Spleen (tissue), 11 donors: ENCODE measurements at regions not wholly inside any gene's neighbourhood (a gene's known extent, or its start where the extent isn't known, plus 50 kb on each side); places are given as distances from the start of the nearest gene placed in this dataset.

Experiments used
- DNase-seq: peaks from one replicate; pipeline ENCODE4 v3.0.0-alpha.2; 2020
- H3K27ac ChIP-seq, 8 donors: fragments of 200-600 bp; sonication (generic) in 7 of 8; 1 replicate in 4 of 8; 2 replicates in 4 of 8; pipeline versions ENCODE4 v1.5.0 to v1.8.0; 2016 to 2021; ENCODE audit warnings: inconsistent platforms in 4 of 8, mild to moderate bottlenecking in 4 of 8, moderate library complexity in 1 of 8
- H3K27me3 ChIP-seq, 7 donors: fragments of 200-600 bp; sonication (generic) in 6 of 7; replicated peaks in 1 of 7; 1 replicate in 4 of 7; 2 replicates in 3 of 7; pipeline versions ENCODE4 v1.5.0 to v1.8.0; 2016 to 2021; ENCODE audit warnings: inconsistent platforms in 3 of 7, mild to moderate bottlenecking in 1 of 7
- H3K36me3 ChIP-seq, 6 donors: fragments of 200-600 bp; sonication (generic) in 5 of 6; 1 replicate in 4 of 6; 2 replicates in 2 of 6; pipeline versions ENCODE4 v1.5.0 to v1.8.0; 2016 to 2021; ENCODE audit warnings: inconsistent platforms in 2 of 6
- H3K4me1 ChIP-seq, 6 donors: fragments of 200-600 bp; sonication (generic) in 5 of 6; 1 replicate in 3 of 6; 2 replicates in 3 of 6; pipeline versions ENCODE4 v1.5.0 to v1.8.0; 2016 to 2021; ENCODE audit warnings: inconsistent platforms in 3 of 6
- H3K4me3 ChIP-seq, 8 donors: fragments of 200-600 bp; sonication (generic) in 7 of 8; 1 replicate in 4 of 8; 2 replicates in 4 of 8; pipeline versions ENCODE4 v1.5.0 to v1.8.0; 2016 to 2021; ENCODE audit warnings: inconsistent platforms in 4 of 8, mild to moderate bottlenecking in 4 of 8, moderate library complexity in 2 of 8
- H3K9me3 ChIP-seq, 8 donors: fragments of 200-600 bp; sonication (generic) in 7 of 8; 1 replicate in 4 of 8; 2 replicates in 4 of 8; pipeline versions ENCODE4 v1.5.0 to v1.8.0; 2016 to 2021; ENCODE audit warnings: inconsistent platforms in 4 of 8
- POLR2A ChIP-seq, 3 donors: fragments of 450-650 bp; IDR thresholded peaks; one replicate each; pipeline ENCODE4 v1.5.1; 2017; ENCODE audit warnings: antibody characterized with exemption in 3 of 3, mild to moderate bottlenecking in 1 of 3
- POLR2AphosphoS5 ChIP-seq, 3 donors: sonication (generic); formaldehyde crosslinking; IDR thresholded peaks; one replicate each; pipeline ENCODE4 v1.5.1; 2017; ENCODE audit warnings: antibody characterized with exemption in 3 of 3
- WGBS, 5 donors: extraction: QIAGEN DNeasy Blood & Tissue Kit in 3 of 5; methylation state at CpG; one replicate each; pipeline versions ENCODE4 v1.1.5 to v1.1.7; 2013 to 2018; 5-methylcytosine and 5-hydroxymethylcytosine counted together
- intact Hi-C: fragments of 100-400 bp; cut with DNase I; formaldehyde crosslinking; loops from one replicate; pipeline ENCODE4 v1.15.0; 2023; ENCODE audit warnings: low total_unique reads
- TF ChIP-seq, protein P1 (sequence below), 11 experiments: fragments of 200-600 bp in 7 of 11; fragments of 450-650 bp in 4 of 11; sonication (generic) in 4 of 11; IDR thresholded peaks in 8 of 11; conservative IDR thresholded peaks in 3 of 11; 1 replicate in 7 of 11; 2 replicates in 4 of 11; pipeline versions ENCODE4 v1.4.0 to v1.8.0; 2016 to 2021; ENCODE audit warnings: antibody characterized with exemption in 11 of 11, inconsistent platforms in 4 of 11, mild to moderate bottlenecking in 1 of 11
- donor health status: healthy with polysubstance abuse.
- donor health status: DM: no; HTN: no; CAD: no; lungs with moderate emphysema.
- donor health status: DM: no; HTN: no; CAD: no.
- donor health status: Bipolar disorder and iron deficiency.
- donor health status: healthy.
- donor health status: DM: no; HTN: no; CAD: no.
- donor health status: DM: yes; HTN: yes; CAD: no.

DNA sequence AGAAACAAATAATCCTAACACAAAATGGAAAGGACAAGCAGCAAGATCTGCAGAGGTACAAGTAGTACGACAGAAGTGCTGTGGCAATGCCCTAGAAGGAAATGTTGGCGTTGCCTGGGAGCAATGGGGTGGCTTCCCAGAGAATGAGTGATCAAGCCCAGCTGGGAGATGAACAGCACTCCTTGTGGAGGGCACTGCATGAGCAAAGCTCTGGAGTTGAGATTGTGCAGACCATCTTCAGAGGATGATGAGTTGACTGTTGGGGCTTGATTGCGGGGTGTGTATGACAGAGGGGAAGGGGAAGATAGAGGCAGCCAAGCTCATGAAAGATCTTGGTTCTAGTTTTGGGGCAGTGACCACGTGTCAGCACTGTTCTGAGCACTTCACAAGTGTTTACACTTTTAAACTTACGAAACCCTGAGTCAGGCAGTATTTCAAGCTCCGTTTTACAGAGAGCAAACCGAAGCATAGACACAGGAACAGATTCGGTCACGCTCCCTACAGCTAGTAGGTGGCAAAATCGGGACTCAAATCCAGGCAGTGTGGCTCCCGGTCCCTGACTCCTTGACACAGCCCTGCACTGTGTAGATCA is 127.2 kb upstream of the LHX5 start:
- peaks cover 0 to 76% (median 0%) of the 10 kb centered on the region in 7 donors for H3K27me3 ChIP-seq
- peaks cover 0 to 8% (median 0%) of the 10 kb centered on the region in 8 donors for H3K9me3 ChIP-seq
- intact Hi-C loops = no loop called here
- no peaks in the 10 kb centered on the region for H3K4me1 ChIP-seq
- WGBS, 5 donors = 61 to 74% (median 69%) methylated on average over 11 of the region's 11 CpGs
- no peak overlapping the region for H3K4me3 ChIP-seq
- no peak for DNase-seq
- no peaks in the 10 kb centered on the region for H3K36me3 ChIP-seq
- no peak overlapping the region for H3K27ac ChIP-seq
- TF ChIP-seq POLR2A (IDR thresholded peaks at IDR 0.05) (no peak), POLR2AphosphoS5 (IDR thresholded peaks at IDR 0.05) (no peak)
- TF ChIP-seq, protein P1, sequence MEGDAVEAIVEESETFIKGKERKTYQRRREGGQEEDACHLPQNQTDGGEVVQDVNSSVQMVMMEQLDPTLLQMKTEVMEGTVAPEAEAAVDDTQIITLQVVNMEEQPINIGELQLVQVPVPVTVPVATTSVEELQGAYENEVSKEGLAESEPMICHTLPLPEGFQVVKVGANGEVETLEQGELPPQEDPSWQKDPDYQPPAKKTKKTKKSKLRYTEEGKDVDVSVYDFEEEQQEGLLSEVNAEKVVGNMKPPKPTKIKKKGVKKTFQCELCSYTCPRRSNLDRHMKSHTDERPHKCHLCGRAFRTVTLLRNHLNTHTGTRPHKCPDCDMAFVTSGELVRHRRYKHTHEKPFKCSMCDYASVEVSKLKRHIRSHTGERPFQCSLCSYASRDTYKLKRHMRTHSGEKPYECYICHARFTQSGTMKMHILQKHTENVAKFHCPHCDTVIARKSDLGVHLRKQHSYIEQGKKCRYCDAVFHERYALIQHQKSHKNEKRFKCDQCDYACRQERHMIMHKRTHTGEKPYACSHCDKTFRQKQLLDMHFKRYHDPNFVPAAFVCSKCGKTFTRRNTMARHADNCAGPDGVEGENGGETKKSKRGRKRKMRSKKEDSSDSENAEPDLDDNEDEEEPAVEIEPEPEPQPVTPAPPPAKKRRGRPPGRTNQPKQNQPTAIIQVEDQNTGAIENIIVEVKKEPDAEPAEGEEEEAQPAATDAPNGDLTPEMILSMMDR (IDR thresholded peaks at IDR 0.05 in 8 of 11, conservative IDR thresholded peaks at IDR 0.05 in 3 of 11) = no peak

DNA sequence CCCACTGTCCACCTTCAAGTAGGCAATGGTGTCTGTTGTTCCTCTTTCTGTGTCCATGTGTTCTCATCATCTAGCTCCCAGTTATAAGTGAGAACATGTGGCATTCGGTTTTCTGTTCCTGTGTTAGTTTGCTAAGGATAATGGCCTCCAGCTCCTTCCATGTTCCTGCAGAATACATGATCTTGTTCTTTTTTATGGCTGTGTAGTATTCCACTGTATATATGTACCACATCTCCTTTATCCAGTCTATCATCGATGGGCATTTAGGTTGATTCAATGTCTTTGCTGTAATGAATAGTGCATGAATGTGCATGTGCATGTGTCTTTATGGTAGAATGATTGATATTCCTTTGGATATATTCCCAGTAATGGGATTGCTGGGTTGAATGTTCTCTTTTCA is 123.3 kb upstream of the LHX5 start:
- intact Hi-C loops = no loop called here
- peaks cover 0 to 79% (median 19%) of the 10 kb centered on the region in 7 donors for H3K27me3 ChIP-seq

DNA sequence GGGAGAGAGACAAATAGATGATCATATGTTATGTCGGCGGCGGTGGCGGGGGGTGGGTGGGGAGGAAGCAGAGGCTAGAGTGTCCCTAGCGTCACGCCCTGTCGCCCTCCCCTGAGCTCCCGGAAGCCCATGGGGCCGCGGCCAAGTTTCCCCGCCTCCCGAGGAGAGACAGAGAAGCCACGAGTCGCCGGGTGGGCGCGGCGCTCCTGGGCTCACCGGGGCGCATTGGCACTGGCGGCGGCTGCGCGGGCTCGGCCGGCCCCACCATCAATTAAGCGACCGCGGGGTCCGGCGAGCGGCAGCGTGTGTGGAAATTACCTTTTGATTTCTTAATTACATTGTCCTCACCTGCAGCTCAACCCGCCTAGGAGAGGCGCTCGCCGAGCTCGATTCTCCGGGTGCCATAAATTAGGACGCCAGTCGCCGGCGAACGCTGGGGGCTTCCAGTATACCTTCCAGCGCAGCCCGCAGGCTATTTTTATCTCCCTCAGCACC is 119.9 kb upstream of the LHX5 start:
- WGBS, 5 donors = 2 to 7% (median 4%) methylated on average over 24 to 46 of the region's 46 CpGs
- Histone ChIP-seq H3K36me3 (no peaks in the 10 kb centered on the region), H3K27ac (no peak overlapping the region), H3K4me1 (peaks cover 0 to 7% (median 2%) of the 10 kb centered on the region in 6 donors), H3K9me3 (peaks cover 0 to 8% (median 0%) of the 10 kb centered on the region in 8 donors), H3K4me3 (peak overlapping the region in 4 of 8 donors; percentile 17 to 50 (median 28)), H3K27me3 (peaks cover 0 to 92% (median 31%) of the 10 kb centered on the region in 7 donors)
- DNase-seq = peak; percentile 68
- intact Hi-C loops = no loop called here
- TF ChIP-seq POLR2AphosphoS5 (IDR thresholded peaks at IDR 0.05) = no peak

More for the DNA sequence above, 123.3 kb upstream of the LHX5 start:
- H3K4me1 ChIP-seq = peaks cover 0 to 7% (median 2%) of the 10 kb centered on the region in 6 donors
- H3K36me3 ChIP-seq = no peaks in the 10 kb centered on the region
- TF ChIP-seq, protein P1 (IDR thresholded peaks at IDR 0.05 in 8 of 11, conservative IDR thresholded peaks at IDR 0.05 in 3 of 11) = no peak
- TF ChIP-seq POLR2A (IDR thresholded peaks at IDR 0.05) (no peak), POLR2AphosphoS5 (IDR thresholded peaks at IDR 0.05) (no peak)
- no peak overlapping the region for H3K4me3 ChIP-seq
- 66 to 77% (median 75%) methylated on average over 2 of the region's 2 CpGs for WGBS, 5 donors
- peaks cover 0 to 8% (median 0%) of the 10 kb centered on the region in 8 donors for H3K9me3 ChIP-seq
- no peak for DNase-seq
- no peak overlapping the region for H3K27ac ChIP-seq

DNA sequence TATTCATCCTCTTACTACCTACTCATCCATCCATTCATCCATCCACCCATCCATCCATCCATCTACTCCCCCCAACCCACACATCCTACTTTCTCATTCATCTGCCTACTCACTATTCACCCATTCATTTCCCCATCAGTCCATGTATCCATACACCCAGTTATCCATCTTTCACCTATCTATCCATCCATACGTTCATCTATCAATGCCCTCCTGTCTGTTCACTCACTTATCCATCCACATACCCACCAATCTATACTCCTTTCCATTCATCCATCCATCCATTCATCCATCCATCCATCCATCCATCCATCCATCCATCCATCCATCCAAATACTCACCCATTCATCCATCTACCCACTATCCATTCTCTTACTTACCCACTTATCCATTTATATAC is 117.8 kb upstream of the LHX5 start:
- no peak overlapping the region for H3K4me3 ChIP-seq
- no peak for TF ChIP-seq POLR2AphosphoS5 (IDR thresholded peaks at IDR 0.05)
- TF ChIP-seq, protein P1 (IDR thresholded peaks at IDR 0.05 in 8 of 11, conservative IDR thresholded peaks at IDR 0.05 in 3 of 11) = no peak
- TF ChIP-seq POLR2A (IDR thresholded peaks at IDR 0.05) = no peak
- 73 to 86% (median 75%) methylated on average over 1 of the region's 1 CpG for WGBS, 5 donors
- no peak for DNase-seq
- intact Hi-C loops = no loop called here
- H3K27me3 ChIP-seq = peaks cover 0 to 93% (median 31%) of the 10 kb centered on the region in 7 donors
- H3K27ac ChIP-seq = no peak overlapping the region
- H3K4me1 ChIP-seq = peaks cover 0 to 7% (median 2%) of the 10 kb centered on the region in 6 donors
- H3K36me3 ChIP-seq = no peaks in the 10 kb centered on the region
- H3K9me3 ChIP-seq = no peaks in the 10 kb centered on the region
